ENCODE measurements at regions not wholly inside any gene's neighbourhood (a gene's known extent, or its start where the extent isn't known, plus 50 kb on each side); places are given as distances from the start of the nearest gene placed in this dataset.

DNA sequence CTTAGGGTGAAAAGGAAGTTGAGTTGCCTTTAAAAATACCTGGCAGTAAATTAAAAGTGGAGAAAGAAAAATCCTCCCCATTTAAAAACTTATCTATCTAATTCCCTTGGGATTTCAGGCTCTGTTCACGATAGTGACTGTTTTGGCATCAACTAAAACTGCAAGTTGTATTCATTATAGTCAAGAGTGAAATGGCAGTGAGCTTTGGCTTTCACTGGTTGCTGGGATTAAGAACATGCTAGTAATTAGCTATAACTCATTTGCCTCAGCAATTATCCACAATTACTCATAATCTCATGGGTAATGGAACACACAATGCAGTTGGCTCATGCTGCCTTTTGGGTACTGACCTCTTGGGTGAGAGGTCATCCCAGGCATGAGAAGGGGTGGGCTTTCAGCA is 250.1 kb downstream of the GAS1 start:
- DNase-seq (ENCODE audit: low read depth, low spot score) = no peak

DNA sequence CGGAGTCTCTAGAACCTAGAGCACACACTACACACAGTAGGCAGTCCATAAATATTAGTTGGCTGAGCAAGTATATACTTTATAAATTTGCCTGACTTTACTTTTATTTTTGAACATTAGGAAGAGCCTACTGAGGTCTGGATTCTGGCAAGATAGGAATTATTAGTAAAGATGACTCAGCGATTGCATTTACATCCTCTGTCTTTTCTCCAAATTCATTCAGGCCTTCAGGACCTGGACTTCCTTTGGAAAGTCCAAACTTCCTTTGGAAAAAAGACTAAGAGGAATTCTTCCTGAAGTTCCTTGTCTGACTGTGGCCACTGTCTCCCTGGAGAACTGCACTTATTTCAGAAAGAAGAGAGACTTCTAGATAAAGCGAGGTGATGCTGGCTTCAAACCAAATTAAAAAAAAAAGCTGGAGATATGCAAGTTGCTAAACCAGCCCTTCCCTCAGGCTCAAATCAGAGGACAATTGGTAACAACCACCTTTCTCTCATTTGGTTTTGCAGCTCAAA is 251.3 kb downstream of the GAS1 start:
- no peak for DNase-seq (ENCODE audit: low read depth, low spot score)

GRCh38 chr9:86690034-86690433 is 257.3 kb downstream of the GAS1 start:
- no peak for DNase-seq (ENCODE audit: low read depth, low spot score)

DNA sequence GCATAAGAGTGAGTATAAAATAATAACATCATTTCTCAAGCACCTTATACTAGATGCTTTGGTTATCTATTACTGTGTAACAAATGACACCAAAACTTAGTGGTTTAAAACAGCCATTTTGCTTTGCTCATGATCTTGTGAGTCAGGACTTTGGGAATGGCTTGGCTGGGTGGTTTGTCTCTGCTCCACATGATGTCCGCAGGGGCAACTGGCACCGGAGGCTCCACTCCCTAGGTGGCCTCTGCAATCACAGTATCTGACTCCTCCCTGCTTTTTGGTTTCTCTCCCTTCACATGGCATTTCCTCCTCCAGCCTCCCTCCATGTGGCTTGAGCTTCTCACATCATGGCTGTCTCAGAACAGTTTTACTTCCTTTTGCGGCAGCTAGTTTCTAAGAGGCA is 259.5 kb downstream of the GAS1 start:
- no peak for DNase-seq (ENCODE audit: low read depth, low spot score)

GRCh38 chr9:86685556-86685955 is 261.8 kb downstream of the GAS1 start:
- no peak for DNase-seq (ENCODE audit: low read depth, low spot score)

DNA sequence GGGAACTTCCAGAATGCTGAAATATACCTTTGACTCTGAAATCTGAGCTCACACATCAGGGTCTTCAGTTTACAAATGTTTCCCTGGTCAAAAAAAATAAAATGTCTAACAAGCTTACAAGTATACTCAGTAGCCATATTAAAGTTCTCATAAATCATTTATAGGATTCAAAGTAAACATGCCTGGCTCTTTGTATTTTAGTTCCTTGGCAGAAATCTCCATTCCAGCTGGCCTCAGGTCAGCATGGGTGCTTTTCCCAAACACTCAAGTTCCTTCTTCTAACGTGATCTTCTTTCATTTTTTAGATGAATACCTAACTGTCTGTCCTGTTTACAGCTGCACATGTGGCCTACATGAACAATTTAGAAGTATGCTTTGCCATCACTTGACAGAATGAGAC is 263.2 kb downstream of the GAS1 start:
- no peak for DNase-seq (ENCODE audit: low read depth, low spot score)

GRCh38 chr9:86682240-86682639 is 265.1 kb downstream of the GAS1 start:
- no peak for DNase-seq (ENCODE audit: low read depth, low spot score)

GRCh38 chr9:86679909-86680308 is 267.4 kb downstream of the GAS1 start:
- DNase-seq (ENCODE audit: low read depth, low spot score) = no peak

- DNase-seq (ENCODE audit: low read depth, low spot score) = no peak
These were observed 270.9 kb downstream of the GAS1 start for GRCh38 chr9:86676396-86676795.

DNA sequence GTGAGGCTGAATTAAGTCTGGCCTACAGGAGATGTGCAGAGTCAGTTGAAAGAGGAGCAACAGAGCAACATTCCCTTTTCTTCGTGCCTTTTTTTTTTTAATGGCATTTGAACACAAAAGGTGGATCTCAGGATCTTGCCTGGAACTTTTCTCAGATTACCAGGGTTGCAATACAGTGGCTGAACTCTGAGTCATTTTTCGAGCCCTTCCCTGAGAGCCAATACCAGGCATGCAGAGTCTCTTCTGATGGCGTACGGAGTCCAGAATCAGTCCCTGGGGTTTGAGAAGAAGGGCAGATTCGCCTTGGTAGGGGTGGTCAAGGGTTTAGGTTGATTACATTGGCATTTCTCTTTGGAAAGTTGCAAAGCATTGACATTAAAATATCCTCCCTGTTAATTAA is 271.5 kb downstream of the GAS1 start:
- no peak for DNase-seq (ENCODE audit: low read depth, low spot score)

DNA sequence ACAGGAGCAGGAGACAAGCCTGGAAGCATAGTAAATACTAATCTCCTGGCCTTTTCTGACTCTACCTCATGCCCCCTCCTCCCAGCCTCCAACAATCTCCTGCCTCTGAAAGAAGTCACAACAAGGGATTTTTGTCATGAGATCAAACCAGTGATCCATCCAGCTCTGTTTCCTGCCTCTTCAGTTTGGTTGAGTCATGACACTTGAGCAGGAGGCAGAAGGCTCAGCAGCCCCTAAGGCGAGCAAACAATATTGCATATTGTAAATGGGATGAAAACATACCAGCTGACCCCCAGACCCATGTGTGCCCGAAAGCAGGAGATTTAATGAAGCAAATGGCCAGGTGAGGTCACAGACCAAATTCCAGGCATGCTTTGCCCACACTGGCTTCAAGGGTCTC is 272.8 kb downstream of the GAS1 start:
- DNase-seq (ENCODE audit: low read depth, low spot score) = no peak

GRCh38 chr9:86672966-86673365 is 274.3 kb downstream of the GAS1 start:
- DNase-seq (ENCODE audit: low read depth, low spot score) = no peak

- DNase-seq (ENCODE audit: low read depth, low spot score) = no peak
These were observed 275.0 kb downstream of the GAS1 start for GRCh38 chr9:86672301-86672700.

GRCh38 chr9:86671018-86671417 is 276.3 kb downstream of the GAS1 start:
- no peak for DNase-seq (ENCODE audit: low read depth, low spot score)

DNA sequence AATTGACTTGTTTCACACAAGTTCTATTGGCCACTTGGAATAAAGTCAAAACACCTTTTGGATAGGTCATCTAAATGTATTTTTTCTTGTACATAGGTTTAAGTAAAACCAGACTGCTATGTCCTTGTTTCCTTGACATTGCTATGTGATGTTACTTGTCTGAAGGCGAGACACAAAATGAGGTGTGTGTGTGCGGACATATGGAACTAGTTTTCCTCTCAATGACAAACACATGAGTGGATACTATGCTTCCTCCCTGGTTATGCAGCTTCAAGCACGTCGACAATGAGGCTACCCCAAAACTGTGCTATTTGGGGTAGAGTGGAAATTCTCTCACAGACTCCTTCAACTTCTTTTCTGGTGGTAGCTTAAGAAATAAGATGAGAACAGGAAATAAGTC is 276.8 kb downstream of the GAS1 start:
- no peak for DNase-seq (ENCODE audit: low read depth, low spot score)

DNA sequence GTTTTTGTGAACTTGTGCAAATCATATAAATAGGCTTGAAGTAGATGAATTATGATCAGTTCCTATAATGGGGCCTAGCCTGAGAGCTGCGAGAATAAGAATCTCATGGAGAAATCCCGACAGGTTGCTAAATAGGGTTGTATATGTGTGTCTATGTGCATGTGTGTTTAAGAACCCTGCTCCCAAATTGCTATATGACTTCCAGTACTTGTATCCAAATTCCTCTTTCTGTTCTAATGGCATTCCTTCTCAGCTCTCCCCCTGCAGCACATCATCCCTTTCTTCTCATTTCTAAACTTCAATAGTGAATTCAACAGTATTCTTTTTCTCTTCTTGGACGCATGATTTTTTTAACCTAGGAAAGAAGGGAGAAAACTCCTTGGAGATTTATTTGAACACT is 277.2 kb downstream of the GAS1 start:
- DNase-seq (ENCODE audit: low read depth, low spot score) = no peak

- DNase-seq (ENCODE audit: low read depth, low spot score) = no peak
These were observed 277.9 kb downstream of the GAS1 start for GRCh38 chr9:86669422-86669821.

- no peak for DNase-seq (ENCODE audit: low read depth, low spot score)
These were observed 278.8 kb downstream of the GAS1 start for GRCh38 chr9:86668488-86668887.

DNA sequence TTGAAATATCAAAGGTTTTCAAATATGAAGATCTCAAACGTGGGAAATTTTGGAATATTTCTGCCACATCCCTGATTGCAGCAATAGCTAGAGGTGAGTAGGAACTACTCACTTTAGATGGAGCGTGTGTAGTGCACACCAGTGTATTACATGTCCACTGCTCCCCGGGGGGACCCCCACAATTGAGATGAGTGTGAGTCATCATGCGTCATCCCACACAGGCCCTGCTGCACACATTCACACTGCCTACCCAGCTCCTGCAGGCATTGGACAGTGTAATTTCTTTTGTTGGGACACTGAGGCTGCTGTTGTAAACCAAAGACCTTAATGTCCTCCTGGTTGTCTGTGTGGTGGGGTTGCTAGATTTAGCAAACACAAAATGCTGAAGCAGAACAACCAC is 280.0 kb downstream of the GAS1 start:
- DNase-seq (ENCODE audit: low read depth, low spot score) = no peak

- DNase-seq (ENCODE audit: low read depth, low spot score) = no peak
These were observed 281.9 kb downstream of the GAS1 start for GRCh38 chr9:86665416-86665815.

DNA sequence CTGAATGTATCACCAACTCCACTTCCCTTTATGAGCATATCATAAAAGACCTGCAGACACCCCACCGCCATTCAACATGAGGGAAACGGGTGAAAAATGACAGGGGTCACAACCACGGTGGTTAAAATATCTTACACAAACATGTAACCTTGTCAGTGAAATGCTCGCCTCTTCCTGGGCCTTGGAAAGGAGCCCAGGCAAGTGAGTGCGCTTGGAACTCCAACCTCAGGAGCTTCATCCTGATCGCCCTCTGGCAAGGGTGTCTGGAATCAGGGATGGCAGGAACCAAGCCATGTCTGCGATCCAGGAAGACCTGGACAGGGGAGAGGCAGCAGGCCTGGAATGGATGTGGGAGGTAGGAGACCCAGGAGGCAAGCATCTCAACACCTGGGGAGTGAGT is 282.7 kb downstream of the GAS1 start:
- no peak for DNase-seq (ENCODE audit: low read depth, low spot score)

- DNase-seq (ENCODE audit: low read depth, low spot score) = no peak
These were observed 283.4 kb downstream of the GAS1 start for GRCh38 chr9:86663905-86664304.

DNA sequence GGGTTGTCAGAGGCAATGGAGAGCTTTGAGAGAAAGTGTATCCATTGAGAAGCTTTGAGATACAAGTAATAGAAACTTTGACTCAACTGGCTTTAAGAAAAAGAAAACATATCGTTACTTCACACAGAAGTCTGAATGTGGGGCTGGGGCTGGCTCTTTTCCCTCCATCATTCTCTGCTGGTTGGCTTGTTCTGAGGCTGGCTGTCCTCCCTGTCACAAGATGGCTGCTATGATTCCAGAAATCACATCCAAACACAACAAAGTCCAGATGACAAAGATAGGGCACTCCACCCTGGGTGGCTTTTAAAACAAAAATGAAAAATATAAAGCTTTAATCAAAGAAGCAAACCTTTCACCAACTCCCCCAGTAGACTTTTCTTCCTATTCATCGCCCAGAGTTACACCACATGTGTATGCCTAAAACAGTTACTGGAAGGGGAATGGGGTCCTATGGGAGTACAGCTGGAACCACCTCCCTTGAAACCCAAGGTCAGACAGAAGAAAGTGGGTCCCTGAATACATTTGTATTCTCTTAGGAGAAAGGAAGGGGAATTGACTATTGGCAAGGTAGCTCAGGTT is 284.3 kb downstream of the GAS1 start:
- DNase-seq (ENCODE audit: low read depth, low spot score) = no peak
